ENCODE measurements at regions not wholly inside any gene's neighbourhood (a gene's known extent, or its start where the extent isn't known, plus 50 kb on each side); places are given as distances from the start of the nearest gene placed in this dataset.

DNA sequence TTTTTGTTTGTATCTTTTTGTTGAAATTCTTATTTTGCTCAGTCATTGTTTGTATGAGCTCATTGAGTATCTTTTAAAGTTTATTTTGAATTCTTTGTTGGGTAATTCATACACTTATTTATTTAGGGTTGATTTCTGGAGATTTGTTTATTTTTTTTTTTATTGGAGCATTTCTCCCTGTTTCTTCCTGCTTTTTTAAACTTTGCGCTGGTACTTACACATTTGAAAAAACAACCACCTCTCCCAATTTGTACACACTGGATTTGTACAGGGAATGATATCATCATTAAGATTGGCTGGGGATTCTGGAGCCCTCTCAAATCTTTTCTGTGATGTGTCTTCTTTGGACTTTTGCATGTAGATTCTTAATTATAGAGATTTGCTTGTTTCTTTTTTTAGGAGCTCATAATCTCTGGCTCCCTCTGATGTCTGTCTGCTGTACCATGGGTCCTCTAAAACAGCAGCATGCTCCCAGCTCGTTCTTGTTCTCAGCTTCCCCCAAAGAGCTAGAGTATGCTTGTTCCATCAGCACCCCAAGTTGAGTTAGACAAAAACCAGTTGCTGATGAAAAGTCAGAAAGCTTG is 310.7 kb downstream of the DUSP10 start:
- TF ChIP-seq CTCF (conservative IDR thresholded peaks at IDR 0.05; ENCODE audit: low read length), result peak; percentile 67
- DNase-seq (ENCODE audit: low read depth), result peak; percentile 53
- H3K4me3 ChIP-seq (ENCODE audit: low read length), result no peak overlapping the region

DNA sequence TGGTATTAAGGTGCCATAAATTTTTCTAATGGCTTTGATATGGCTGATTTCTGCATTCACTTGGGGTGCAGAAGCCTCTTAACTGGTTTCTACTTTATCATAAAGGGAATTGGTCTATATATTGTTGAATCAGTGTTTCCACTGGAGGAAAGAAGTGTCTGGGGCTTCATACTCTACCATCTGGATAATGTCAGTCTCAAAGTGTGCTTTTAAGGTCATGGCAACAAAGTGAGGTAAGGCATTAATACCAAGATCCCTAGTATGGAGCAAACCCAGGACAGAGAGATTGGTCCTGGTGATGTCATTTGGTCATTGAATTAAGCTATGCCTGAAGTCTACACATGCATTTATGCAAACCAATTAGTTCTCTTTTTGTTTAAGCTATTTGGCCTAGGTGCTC is 309.9 kb downstream of the DUSP10 start:
- no peak for TF ChIP-seq CTCF (conservative IDR thresholded peaks at IDR 0.05; ENCODE audit: low read length)
- no peak overlapping the region for H3K4me3 ChIP-seq (ENCODE audit: low read length)
- DNase-seq (ENCODE audit: low read depth), result no peak

DNA sequence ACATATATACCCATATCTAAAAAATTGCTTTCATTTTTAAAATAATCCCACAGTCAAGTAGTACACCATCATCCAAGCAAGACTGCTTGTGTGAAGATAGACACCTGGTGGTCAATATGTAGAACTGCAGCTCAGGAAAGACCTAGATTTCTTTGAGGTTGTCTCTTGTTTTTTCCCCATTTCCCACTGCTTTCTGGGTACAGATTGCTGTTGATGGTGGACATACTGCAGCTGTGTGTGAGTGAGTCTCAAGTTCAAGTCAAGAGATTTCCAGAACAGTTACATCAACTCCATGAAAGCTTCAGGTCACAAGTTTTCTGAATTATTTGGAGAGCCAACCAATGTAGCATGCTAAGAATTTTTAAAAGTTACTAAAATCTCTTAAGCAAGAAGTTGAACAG is 306.4 kb downstream of the DUSP10 start:
- no peak overlapping the region for H3K4me3 ChIP-seq (ENCODE audit: low read length)
- peak; percentile 67 for DNase-seq (ENCODE audit: low read depth)
- TF ChIP-seq CTCF (conservative IDR thresholded peaks at IDR 0.05; ENCODE audit: low read length), result peak; percentile 99

DNA sequence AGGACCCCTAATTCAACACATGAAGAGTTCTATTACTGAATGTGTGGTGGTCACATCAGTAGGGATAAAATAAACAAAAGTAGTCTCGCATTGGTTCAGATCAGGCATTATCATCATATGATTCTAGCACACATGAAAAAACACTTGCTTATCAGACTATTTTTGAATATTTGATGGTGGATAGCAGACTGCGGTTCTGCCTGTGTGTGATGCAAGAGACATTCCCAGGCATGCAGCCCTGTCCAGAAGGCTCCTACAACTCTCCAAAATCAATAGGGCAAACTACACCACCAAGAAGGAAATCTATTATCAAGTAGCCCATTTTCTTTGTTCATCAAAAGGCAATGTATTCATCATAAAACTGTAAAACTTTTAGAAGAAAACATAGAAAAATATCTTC is 304.7 kb downstream of the DUSP10 start:
- no peak for TF ChIP-seq CTCF (conservative IDR thresholded peaks at IDR 0.05; ENCODE audit: low read length)

GRCh38 chr1:221437926-221438325 is 304.0 kb downstream of the DUSP10 start:
- no peak for TF ChIP-seq CTCF (conservative IDR thresholded peaks at IDR 0.05; ENCODE audit: low read length)
- H3K4me3 ChIP-seq (ENCODE audit: low read length), result no peak overlapping the region
- peak; percentile 17 for DNase-seq (ENCODE audit: low read depth)

More for the DNA sequence above, 304.7 kb downstream of the DUSP10 start:
- DNase-seq (ENCODE audit: low read depth), result no peak
- H3K4me3 ChIP-seq (ENCODE audit: low read length), result no peak overlapping the region

DNA sequence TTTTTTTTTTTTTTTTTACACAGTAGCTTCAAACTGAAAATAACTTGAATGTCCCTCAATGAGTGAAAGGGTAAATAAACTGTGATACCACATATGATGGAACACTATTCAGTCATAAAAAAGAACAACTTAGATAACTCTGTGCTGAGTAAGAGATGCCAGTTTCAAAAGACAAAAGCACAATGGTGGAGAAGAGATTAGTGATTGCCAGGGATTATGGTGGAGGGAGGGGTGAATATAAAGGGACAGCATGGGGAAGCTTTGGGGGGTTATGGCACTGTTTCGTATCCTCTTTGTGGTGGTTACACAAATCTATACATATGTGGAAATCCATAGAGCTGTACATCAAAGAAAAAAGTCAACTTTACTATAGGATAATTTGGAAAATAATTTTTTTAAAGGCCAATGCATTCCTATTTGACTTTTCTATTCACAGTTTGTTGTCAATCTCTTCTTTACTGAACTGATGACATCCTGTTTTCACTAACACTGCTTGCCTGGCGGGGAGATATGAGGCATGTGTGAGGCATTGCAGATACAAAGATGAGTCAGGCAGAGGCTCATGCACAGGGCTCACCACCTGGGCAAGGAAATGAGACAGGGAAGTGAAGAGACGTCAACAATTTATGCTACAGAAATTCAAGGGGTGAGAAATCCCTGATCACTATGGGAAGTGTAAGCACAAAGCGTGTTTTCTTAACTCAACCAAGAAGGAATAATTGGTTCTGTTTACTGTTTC is 302.7 kb downstream of the DUSP10 start:
- no peak overlapping the region for H3K4me3 ChIP-seq (ENCODE audit: low read length)
- peak; percentile 73 for DNase-seq (ENCODE audit: low read depth)
- no peak for TF ChIP-seq CTCF (conservative IDR thresholded peaks at IDR 0.05; ENCODE audit: low read length)

All from AG10803 (cell line).